HL-60 (cell line): ENCODE measurements at regions not wholly inside any gene's neighbourhood (a gene's known extent, or its start where the extent isn't known, plus 50 kb on each side); places are given as distances from the start of the nearest gene placed in this dataset.

Experiments used
- DNase-seq, 2 experiments: peaks; one replicate each; pipeline ENCODE4 v3.0.0-alpha.2; 2010 to 2020; ENCODE audit warnings: low read depth in 1 of 2, low spot score in 1 of 2
- H3K27ac ChIP-seq: fragments of 250-450 bp; sonication (Bioruptor Pico); replicated peaks from 2 replicates; pipeline ENCODE4 v1.5.1; 2020; ENCODE audit warnings: mild to moderate bottlenecking, moderate library complexity
- H3K27me3 ChIP-seq: fragments of 250-450 bp; sonication (Bioruptor Pico); 2 replicates; pipeline ENCODE4 v1.5.1; 2021; ENCODE audit warnings: mild to moderate bottlenecking, moderate library complexity; ENCODE audit not compliant: insufficient read depth, poor library complexity, severe bottlenecking
- H3K4me3 ChIP-seq: replicated peaks from 2 replicates; pipeline ENCODE4 v1.5.1; 2011; ENCODE audit warnings: mild to moderate bottlenecking, control low read depth, low read length; ENCODE audit not compliant: insufficient read depth
- GABPA ChIP-seq: IDR thresholded peaks from 2 replicates; pipeline ENCODE4 v1.6.1; 2012; ENCODE audit warnings: low read depth
- POLR2AphosphoS5 ChIP-seq: IDR thresholded peaks from 2 replicates; pipeline ENCODE4 v1.6.1; 2012; ENCODE audit warnings: low read depth
- SPI1 ChIP-seq: IDR thresholded peaks from 2 replicates; pipeline ENCODE4 v1.6.1; 2012; ENCODE audit warnings: low read depth, mild to moderate bottlenecking, borderline replicate concordance
- TF ChIP-seq, protein P1 (sequence below): IDR thresholded peaks from 2 replicates; pipeline ENCODE4 v1.6.1; 2012; ENCODE audit warnings: low read depth; ENCODE audit not compliant: insufficient replicate concordance
- TF ChIP-seq, protein P2 (sequence below): IDR thresholded peaks from one replicate; pipeline ENCODE4 v1.5.1; 2011; ENCODE audit warnings: low read length, control low read depth, inconsistent platforms; ENCODE audit not compliant: insufficient read depth

DNA sequence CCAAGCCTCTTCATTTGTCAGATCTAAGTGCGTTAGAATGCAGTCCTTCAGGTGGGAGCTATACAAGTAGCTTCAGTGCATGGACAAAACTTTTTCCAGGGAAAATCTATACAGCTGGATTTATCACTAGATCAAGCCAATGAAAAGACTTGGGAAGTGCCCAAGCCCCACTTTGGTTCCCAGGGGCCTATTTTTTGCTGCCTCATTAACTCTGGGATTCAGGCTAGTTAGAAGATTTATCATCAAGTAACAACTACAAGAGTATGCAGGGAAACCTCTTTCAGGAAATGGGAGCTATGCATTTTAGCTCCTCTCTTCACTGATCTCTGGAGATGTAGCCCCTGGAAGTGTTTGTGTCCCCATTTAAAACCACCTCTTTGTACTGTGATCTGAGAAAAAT, 908.8 kb downstream of the SQOR start:
- TF ChIP-seq, protein P1, sequence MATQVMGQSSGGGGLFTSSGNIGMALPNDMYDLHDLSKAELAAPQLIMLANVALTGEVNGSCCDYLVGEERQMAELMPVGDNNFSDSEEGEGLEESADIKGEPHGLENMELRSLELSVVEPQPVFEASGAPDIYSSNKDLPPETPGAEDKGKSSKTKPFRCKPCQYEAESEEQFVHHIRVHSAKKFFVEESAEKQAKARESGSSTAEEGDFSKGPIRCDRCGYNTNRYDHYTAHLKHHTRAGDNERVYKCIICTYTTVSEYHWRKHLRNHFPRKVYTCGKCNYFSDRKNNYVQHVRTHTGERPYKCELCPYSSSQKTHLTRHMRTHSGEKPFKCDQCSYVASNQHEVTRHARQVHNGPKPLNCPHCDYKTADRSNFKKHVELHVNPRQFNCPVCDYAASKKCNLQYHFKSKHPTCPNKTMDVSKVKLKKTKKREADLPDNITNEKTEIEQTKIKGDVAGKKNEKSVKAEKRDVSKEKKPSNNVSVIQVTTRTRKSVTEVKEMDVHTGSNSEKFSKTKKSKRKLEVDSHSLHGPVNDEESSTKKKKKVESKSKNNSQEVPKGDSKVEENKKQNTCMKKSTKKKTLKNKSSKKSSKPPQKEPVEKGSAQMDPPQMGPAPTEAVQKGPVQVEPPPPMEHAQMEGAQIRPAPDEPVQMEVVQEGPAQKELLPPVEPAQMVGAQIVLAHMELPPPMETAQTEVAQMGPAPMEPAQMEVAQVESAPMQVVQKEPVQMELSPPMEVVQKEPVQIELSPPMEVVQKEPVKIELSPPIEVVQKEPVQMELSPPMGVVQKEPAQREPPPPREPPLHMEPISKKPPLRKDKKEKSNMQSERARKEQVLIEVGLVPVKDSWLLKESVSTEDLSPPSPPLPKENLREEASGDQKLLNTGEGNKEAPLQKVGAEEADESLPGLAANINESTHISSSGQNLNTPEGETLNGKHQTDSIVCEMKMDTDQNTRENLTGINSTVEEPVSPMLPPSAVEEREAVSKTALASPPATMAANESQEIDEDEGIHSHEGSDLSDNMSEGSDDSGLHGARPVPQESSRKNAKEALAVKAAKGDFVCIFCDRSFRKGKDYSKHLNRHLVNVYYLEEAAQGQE = no peak
- TF ChIP-seq SPI1 = no peak
- no peak for TF ChIP-seq POLR2AphosphoS5
- TF ChIP-seq, protein P2, sequence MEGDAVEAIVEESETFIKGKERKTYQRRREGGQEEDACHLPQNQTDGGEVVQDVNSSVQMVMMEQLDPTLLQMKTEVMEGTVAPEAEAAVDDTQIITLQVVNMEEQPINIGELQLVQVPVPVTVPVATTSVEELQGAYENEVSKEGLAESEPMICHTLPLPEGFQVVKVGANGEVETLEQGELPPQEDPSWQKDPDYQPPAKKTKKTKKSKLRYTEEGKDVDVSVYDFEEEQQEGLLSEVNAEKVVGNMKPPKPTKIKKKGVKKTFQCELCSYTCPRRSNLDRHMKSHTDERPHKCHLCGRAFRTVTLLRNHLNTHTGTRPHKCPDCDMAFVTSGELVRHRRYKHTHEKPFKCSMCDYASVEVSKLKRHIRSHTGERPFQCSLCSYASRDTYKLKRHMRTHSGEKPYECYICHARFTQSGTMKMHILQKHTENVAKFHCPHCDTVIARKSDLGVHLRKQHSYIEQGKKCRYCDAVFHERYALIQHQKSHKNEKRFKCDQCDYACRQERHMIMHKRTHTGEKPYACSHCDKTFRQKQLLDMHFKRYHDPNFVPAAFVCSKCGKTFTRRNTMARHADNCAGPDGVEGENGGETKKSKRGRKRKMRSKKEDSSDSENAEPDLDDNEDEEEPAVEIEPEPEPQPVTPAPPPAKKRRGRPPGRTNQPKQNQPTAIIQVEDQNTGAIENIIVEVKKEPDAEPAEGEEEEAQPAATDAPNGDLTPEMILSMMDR = no peak
- TF ChIP-seq GABPA = no peak
- no peaks in the 10 kb centered on the region for H3K27me3 ChIP-seq
- no peak overlapping the region for H3K4me3 ChIP-seq
- DNase-seq = no peak
- H3K27ac ChIP-seq = no peak overlapping the region

DNA sequence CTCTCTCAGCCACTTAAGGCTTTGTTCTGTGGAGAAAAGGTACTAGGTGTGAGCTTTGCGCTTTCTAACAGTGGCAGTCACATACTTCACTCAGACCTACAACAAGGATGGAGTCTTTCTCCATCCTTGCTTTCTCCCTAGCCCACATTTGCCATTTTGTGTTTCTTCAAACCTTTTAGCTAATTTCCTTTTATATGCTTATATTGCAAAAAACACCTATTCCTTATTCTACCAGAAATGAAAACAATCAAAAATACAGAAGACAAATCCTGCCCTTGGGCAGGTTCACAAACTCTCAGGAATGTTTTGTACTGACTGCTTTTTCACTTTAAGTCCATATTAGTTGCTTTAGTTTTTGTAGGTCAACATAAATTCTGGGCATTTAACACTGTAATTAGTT, 914.2 kb downstream of the SQOR start:
- no peaks in the 10 kb centered on the region for H3K27me3 ChIP-seq
- no peak overlapping the region for H3K4me3 ChIP-seq
- no peak for DNase-seq
- no peak overlapping the region for H3K27ac ChIP-seq
- TF ChIP-seq SPI1 (no peak), POLR2AphosphoS5 (no peak), GABPA (no peak)
- TF ChIP-seq, protein P2 = no peak
- TF ChIP-seq, protein P1 = no peak

DNA sequence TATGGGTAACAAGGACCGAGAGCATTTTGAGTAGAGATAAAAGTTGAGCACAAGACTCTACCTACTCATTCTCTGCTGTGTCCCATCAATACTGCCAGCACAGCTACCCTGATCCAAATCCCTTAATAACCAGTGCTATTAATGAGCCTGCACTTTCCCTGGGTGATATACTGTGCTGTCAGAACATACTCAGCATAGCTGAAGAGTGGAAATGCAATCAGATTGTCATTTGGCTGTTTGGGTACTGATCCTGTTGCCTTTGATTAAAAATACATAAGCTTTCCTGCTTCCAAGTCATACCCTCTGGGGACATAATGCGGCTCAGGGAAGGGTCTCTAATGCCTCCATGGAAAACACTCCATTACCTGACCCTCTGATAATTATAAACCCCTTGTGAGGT, 917.5 kb downstream of the SQOR start:
- H3K27me3 ChIP-seq = no peaks in the 10 kb centered on the region
- no peak overlapping the region for H3K27ac ChIP-seq
- no peak overlapping the region for H3K4me3 ChIP-seq
- no peak for DNase-seq
- TF ChIP-seq SPI1 (no peak), GABPA (no peak), POLR2AphosphoS5 (no peak)
- TF ChIP-seq, protein P2 = no peak
- TF ChIP-seq, protein P1 = no peak
